ENCODE measurements at regions not wholly inside any gene's neighbourhood (a gene's known extent, or its start where the extent isn't known, plus 50 kb on each side); places are given as distances from the start of the nearest gene placed in this dataset.

DNA sequence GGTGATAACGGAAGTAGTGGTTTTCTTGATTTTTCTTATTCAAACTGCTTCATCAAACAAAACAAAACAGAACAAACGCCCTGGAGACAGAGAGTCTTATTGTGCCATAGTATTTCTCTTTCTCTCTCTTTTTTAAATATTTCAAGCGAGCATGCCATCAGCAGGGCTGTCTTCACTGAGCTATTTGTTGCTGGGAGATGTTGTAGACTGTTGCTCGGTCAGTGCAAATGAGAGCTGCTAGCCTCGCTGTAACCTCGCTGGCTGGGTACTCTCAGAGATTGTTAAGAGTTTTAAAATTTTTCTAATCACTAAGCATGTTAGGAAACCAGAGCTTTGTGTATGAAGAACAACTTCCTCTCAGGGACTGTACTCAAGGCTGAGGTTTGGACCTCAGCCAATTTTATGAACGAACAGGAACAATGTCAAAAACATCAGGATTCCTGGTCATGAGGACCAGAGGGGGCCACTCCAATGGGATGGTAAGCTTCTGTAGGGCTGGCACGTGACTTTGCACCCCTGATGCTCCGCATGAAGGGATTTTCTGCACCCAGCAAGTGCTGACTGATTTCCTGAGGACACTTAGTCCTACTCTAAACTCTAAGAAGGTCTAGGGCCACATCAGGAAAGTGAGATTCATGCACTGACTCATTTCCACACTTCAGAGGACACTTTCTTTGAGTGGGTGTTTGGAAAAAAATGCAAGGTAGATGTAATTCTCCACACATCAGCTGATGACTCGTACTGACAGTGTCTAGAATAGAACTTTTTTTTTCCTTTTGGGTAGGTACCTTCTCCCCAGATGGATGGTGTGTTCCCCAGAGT is 59.8 kb upstream of the IL1R1 start:
- ATAC-seq (ENCODE audit: low read depth) = peak; percentile 85
- DNase-seq (ENCODE audit: low spot score) = no peak
- H3K27me3 ChIP-seq (ENCODE audit: insufficient read depth, poor library complexity, severe bottlenecking) = no peaks in the 10 kb centered on the region

DNA sequence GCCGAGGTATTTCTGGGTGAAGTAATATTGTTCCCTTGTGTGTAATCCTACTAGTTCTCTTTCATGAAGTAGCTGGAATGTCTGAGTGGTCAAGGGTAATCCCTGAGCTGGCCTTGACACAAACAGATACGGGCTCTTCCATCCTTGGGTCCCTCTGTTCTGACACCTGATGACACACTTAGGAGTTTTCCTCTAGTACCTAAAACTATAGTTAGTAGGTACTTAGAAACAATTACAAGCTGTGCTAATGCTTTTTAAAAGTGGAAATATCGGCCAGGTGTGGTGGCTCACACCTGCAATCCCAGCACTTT is 59.2 kb upstream of the IL1R1 start:
- H3K27ac ChIP-seq (ENCODE audit: poor library complexity, severe bottlenecking) = peak overlapping the region; percentile 48

More for the DNA sequence above, 59.8 kb upstream of the IL1R1 start:
- peak overlapping the region; percentile 48 for H3K27ac ChIP-seq (ENCODE audit: poor library complexity, severe bottlenecking)
- no peak overlapping the region for H3K4me3 ChIP-seq (ENCODE audit: severe bottlenecking)
- TF ChIP-seq, protein P1, sequence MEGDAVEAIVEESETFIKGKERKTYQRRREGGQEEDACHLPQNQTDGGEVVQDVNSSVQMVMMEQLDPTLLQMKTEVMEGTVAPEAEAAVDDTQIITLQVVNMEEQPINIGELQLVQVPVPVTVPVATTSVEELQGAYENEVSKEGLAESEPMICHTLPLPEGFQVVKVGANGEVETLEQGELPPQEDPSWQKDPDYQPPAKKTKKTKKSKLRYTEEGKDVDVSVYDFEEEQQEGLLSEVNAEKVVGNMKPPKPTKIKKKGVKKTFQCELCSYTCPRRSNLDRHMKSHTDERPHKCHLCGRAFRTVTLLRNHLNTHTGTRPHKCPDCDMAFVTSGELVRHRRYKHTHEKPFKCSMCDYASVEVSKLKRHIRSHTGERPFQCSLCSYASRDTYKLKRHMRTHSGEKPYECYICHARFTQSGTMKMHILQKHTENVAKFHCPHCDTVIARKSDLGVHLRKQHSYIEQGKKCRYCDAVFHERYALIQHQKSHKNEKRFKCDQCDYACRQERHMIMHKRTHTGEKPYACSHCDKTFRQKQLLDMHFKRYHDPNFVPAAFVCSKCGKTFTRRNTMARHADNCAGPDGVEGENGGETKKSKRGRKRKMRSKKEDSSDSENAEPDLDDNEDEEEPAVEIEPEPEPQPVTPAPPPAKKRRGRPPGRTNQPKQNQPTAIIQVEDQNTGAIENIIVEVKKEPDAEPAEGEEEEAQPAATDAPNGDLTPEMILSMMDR (IDR thresholded peaks at IDR 0.05; ENCODE audit: poor library complexity, severe bottlenecking) = no peak
- no peaks in the 10 kb centered on the region for H3K36me3 ChIP-seq (ENCODE audit: low read depth)
- no peaks in the 10 kb centered on the region for H3K9me3 ChIP-seq (ENCODE audit: severe bottlenecking)
- peaks cover 22% of the 10 kb centered on the region for H3K4me1 ChIP-seq (ENCODE audit: insufficient read depth, poor library complexity, severe bottlenecking)

DNA sequence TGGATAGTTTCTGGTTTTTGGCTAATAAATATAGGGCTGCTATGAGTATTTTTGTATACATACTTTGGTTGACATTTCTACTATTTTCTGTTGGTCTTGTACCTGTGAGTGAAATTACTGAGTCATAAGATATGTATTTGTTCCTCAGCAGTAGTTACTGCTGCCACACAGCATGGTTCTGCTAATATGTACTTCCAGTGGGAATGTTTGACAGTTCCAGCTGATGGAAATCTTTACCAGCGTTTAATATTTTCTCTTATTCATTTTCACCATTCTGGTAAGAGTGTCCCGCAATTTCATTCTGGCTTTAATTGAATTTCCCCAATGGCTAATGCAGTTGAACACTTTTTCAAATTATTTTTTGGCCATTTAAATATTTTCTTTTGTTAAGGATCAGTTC is 57.9 kb upstream of the IL1R1 start:
- Histone ChIP-seq H3K4me3 (ENCODE audit: severe bottlenecking) (no peak overlapping the region), H3K27me3 (ENCODE audit: insufficient read depth, poor library complexity, severe bottlenecking) (no peaks in the 10 kb centered on the region), H3K36me3 (ENCODE audit: low read depth) (no peaks in the 10 kb centered on the region), H3K27ac (ENCODE audit: poor library complexity, severe bottlenecking) (no peak overlapping the region), H3K4me1 (ENCODE audit: insufficient read depth, poor library complexity, severe bottlenecking) (peaks cover 22% of the 10 kb centered on the region), H3K9me3 (ENCODE audit: severe bottlenecking) (no peaks in the 10 kb centered on the region)
- TF ChIP-seq, protein P1 (IDR thresholded peaks at IDR 0.05; ENCODE audit: poor library complexity, severe bottlenecking) = no peak
- ATAC-seq (ENCODE audit: low read depth) (0 out of 3 replicates have a peak, but pooled peaks have one; percentile 37), DNase-seq (ENCODE audit: low spot score) (no peak)

More for the DNA sequence above, 59.2 kb upstream of the IL1R1 start:
- Histone ChIP-seq H3K36me3 (ENCODE audit: low read depth) (no peaks in the 10 kb centered on the region), H3K9me3 (ENCODE audit: severe bottlenecking) (no peaks in the 10 kb centered on the region), H3K4me1 (ENCODE audit: insufficient read depth, poor library complexity, severe bottlenecking) (peaks cover 22% of the 10 kb centered on the region), H3K4me3 (ENCODE audit: severe bottlenecking) (no peak overlapping the region), H3K27me3 (ENCODE audit: insufficient read depth, poor library complexity, severe bottlenecking) (no peaks in the 10 kb centered on the region)
- ATAC-seq (ENCODE audit: low read depth) (no peak), DNase-seq (ENCODE audit: low spot score) (no peak)
- TF ChIP-seq, protein P1 (IDR thresholded peaks at IDR 0.05; ENCODE audit: poor library complexity, severe bottlenecking) = no peak

DNA sequence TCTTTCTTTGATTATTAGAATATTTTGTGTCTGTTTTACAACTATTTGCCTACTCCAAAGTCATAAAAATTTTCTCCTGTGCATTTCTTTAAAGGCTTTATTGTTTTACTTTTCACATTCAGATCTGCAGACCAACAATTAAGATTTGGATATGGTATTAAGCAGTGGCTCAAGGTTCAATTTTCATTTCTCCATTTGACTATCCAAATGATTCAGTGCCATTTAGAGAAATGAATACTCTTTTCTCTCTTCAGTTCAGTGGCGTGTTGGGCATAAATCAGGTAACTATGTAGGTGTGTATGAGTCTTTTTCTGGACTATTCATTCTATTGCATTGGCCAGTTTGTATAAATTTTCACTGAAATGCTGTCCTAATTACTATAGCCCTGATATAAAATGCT is 57.3 kb upstream of the IL1R1 start:
- DNase-seq (ENCODE audit: low spot score) = no peak
- H3K4me1 ChIP-seq (ENCODE audit: insufficient read depth, poor library complexity, severe bottlenecking) = peaks cover 22% of the 10 kb centered on the region
- TF ChIP-seq, protein P1 (IDR thresholded peaks at IDR 0.05; ENCODE audit: poor library complexity, severe bottlenecking) = no peak
- no peaks in the 10 kb centered on the region for H3K36me3 ChIP-seq (ENCODE audit: low read depth)
- H3K4me3 ChIP-seq (ENCODE audit: severe bottlenecking) = no peak overlapping the region
- H3K9me3 ChIP-seq (ENCODE audit: severe bottlenecking) = no peaks in the 10 kb centered on the region
- no peak overlapping the region for H3K27ac ChIP-seq (ENCODE audit: poor library complexity, severe bottlenecking)
- no peak for ATAC-seq (ENCODE audit: low read depth)
- no peaks in the 10 kb centered on the region for H3K27me3 ChIP-seq (ENCODE audit: insufficient read depth, poor library complexity, severe bottlenecking)

All from RWPE2 (cell line).